HepG2 (cell line): ENCODE measurements at regions not wholly inside any gene's neighbourhood (a gene's known extent, or its start where the extent isn't known, plus 50 kb on each side); places are given as distances from the start of the nearest gene placed in this dataset.

Experiments used
- ATAC-seq: fragments of 200-7000 bp; cut with Tn5 transposase; 3 replicates; pipeline ENCODE4 v1.9.1; 2020; ENCODE audit warnings: mild to moderate bottlenecking, moderate library complexity
- BruUV-seq: library from RNA; stranded (reverse); fragments of 400-500 nt; replicated peaks from 2 replicates; lab custom pipeline; 2021; lab: Mats Ljungman, UMichigan
- CTCF ChIA-PET: fragments of 300-600 bp; formaldehyde crosslinking; extraction: SDS; loops from one replicate; lab custom pipeline; 2021; ENCODE audit warnings: low total read pairs, inconsistent platforms, low intra/inter-chr PET ratio; lab: Yijun Ruan, JAX
- POLR2A ChIA-PET: fragments of 350-600 bp; sonication (Branson Sonifier 250); formaldehyde crosslinking; loops from one replicate; lab custom pipeline; 2020; ENCODE audit warnings: antibody characterized with exemption, inconsistent platforms; lab: Yijun Ruan, JAX
- DNase-seq: peaks from one replicate; pipeline ENCODE4 v3.0.0-alpha.2; 2015; ENCODE audit warnings: low spot score
- FAIRE-seq: peaks from 3 replicates; lab custom pipeline; 2011; peaks lifted over from hg19 to GRCh38; lab: Jason Lieb, UNC
- H2AFZ ChIP-seq: one replicate; pipeline ENCODE4 v1.6.1; 2011; ENCODE audit warnings: low read length, inconsistent platforms
- H3K27ac ChIP-seq: fragments of 300-600 bp; 3 replicates; pipeline ENCODE4 v1.8.0; 2011; ENCODE audit warnings: mixed run types, mild to moderate bottlenecking, mixed read lengths, low read length, inconsistent platforms; ENCODE audit not compliant: insufficient read depth; ENCODE audit errors: extremely low read length
- H3K27me3 ChIP-seq, 2 experiments: fragments of 200-600 bp in 1 of 2; 2 replicates in 1 of 2; 3 replicates in 1 of 2; pipeline versions ENCODE4 v1.6.0 to v1.8.0; 2011; ENCODE audit warnings: low read length in 2 of 2, mild to moderate bottlenecking in 2 of 2, moderate library complexity in 2 of 2, inconsistent platforms in 1 of 2; ENCODE audit not compliant: insufficient read depth in 2 of 2, control insufficient read depth in 1 of 2
- H3K36me3 ChIP-seq, 2 experiments: fragments of 200-600 bp in 1 of 2; replicated peaks in 1 of 2; 2 replicates in 1 of 2; 3 replicates in 1 of 2; pipeline versions ENCODE4 v1.5.1 to v1.8.0; 2011; ENCODE audit warnings: low read length in 2 of 2, inconsistent platforms in 1 of 2; ENCODE audit not compliant: insufficient read depth in 2 of 2, control insufficient read depth in 1 of 2
- H3K4me1 ChIP-seq: 2 replicates; pipeline ENCODE4 v1.5.1; 2012; ENCODE audit warnings: low read length, inconsistent platforms; ENCODE audit not compliant: insufficient read depth
- H3K4me2 ChIP-seq: 2 replicates; pipeline ENCODE4 v1.6.0; 2011; ENCODE audit warnings: low read depth, low read length, inconsistent platforms
- H3K4me3 ChIP-seq, 3 experiments: fragments of 200-600 bp in 1 of 3; sonication (generic), shearing (Covaris generic) in 1 of 3; replicated peaks in 1 of 3; 2 replicates each; pipeline ENCODE4 v1.5.1; 2011 to 2016; ENCODE audit warnings: low read length in 3 of 3, inconsistent platforms in 2 of 3, low read depth in 2 of 3, mild to moderate bottlenecking in 2 of 3, control low read depth in 1 of 3, mixed read lengths in 1 of 3; ENCODE audit not compliant: insufficient read depth in 1 of 3
- H3K79me2 ChIP-seq: one replicate; pipeline ENCODE4 v1.6.1; 2011; ENCODE audit warnings: low read length, inconsistent platforms; ENCODE audit not compliant: insufficient read depth
- H3K9ac ChIP-seq: 2 replicates; pipeline ENCODE4 v1.6.0; 2011; ENCODE audit warnings: mild to moderate bottlenecking, low read depth, low read length, inconsistent platforms; ENCODE audit not compliant: insufficient read depth
- H3K9me3 ChIP-seq: 2 replicates; pipeline ENCODE4 v1.5.1; 2012; ENCODE audit warnings: mild to moderate bottlenecking, low read length
- H4K20me1 ChIP-seq: 2 replicates; pipeline ENCODE4 v1.6.0; 2011; ENCODE audit warnings: inconsistent platforms, mild to moderate bottlenecking, low read length, moderate library complexity; ENCODE audit not compliant: insufficient read depth
- ARNTL ChIP-seq: sonication (generic); formaldehyde crosslinking; IDR thresholded peaks from 2 replicates; pipeline ENCODE4 v1.4.0; 2020; ENCODE audit warnings: mild to moderate bottlenecking, missing genetic modification reagents
- CREB1 ChIP-seq, 2 experiments: fragments of 450-650 bp in 1 of 2; IDR thresholded peaks; 2 replicates each; pipeline ENCODE4 v1.6.1; 2016 to 2017; ENCODE audit warnings: control low read depth in 1 of 2, mild to moderate bottlenecking in 1 of 2, missing compliant biosample characterization in 1 of 2, missing genetic modification characterization in 1 of 2
- DNMT3B ChIP-seq: conservative IDR thresholded peaks from 2 replicates; pipeline ENCODE4 v1.6.1; 2016; ENCODE audit warnings: missing biosample characterization, control low read depth
- FOSL1 ChIP-seq: sonication (generic); formaldehyde crosslinking; IDR thresholded peaks from 2 replicates; pipeline ENCODE4 v1.9.0; 2021; ENCODE audit warnings: missing genetic modification reagents, borderline replicate concordance
- FOSL2 ChIP-seq: sonication (generic); formaldehyde crosslinking; IDR thresholded peaks from 2 replicates; pipeline ENCODE4 v1.4.0; 2020; ENCODE audit warnings: missing genetic modification reagents
- FOXM1 ChIP-seq: sonication (generic); formaldehyde crosslinking; IDR thresholded peaks from 2 replicates; pipeline ENCODE4 v1.5.0; 2020; ENCODE audit warnings: missing genetic modification reagents
- GATAD2A ChIP-seq: IDR thresholded peaks from 2 replicates; pipeline ENCODE4 v1.6.1; 2016
- ISL2 ChIP-seq: sonication (generic); formaldehyde crosslinking; IDR thresholded peaks from 2 replicates; pipeline ENCODE4 v1.5.0; 2020; ENCODE audit warnings: missing genetic modification reagents
- KAT2B ChIP-seq: fragments of 150-350 bp; IDR thresholded peaks from 2 replicates; pipeline ENCODE4 v1.6.1; 2014; ENCODE audit warnings: low read depth, low read length, borderline replicate concordance
- KDM1A ChIP-seq: IDR thresholded peaks from 2 replicates; pipeline ENCODE4 v1.6.1; 2016; ENCODE audit warnings: missing compliant biosample characterization
- REXO4 ChIP-seq: sonication (generic); formaldehyde crosslinking; IDR thresholded peaks from 2 replicates; pipeline ENCODE4 v1.8.0; 2022; ENCODE audit warnings: missing genetic modification reagents, mild to moderate bottlenecking, borderline replicate concordance
- ZNF607 ChIP-seq: sonication (generic); formaldehyde crosslinking; IDR thresholded peaks from 2 replicates; pipeline ENCODE4 v1.5.1; 2020; ENCODE audit warnings: missing genetic modification reagents, mild to moderate bottlenecking, borderline replicate concordance
- ZNF709 ChIP-seq: sonication (generic); formaldehyde crosslinking; IDR thresholded peaks from 2 replicates; pipeline ENCODE4 v1.5.0; 2020; ENCODE audit warnings: mild to moderate bottlenecking, missing genetic modification reagents
- ZNF775 ChIP-seq: sonication (generic); formaldehyde crosslinking; IDR thresholded peaks from 2 replicates; pipeline ENCODE4 v1.4.0; 2020; ENCODE audit warnings: missing genetic modification reagents, mild to moderate bottlenecking, moderate library complexity, borderline replicate concordance
- WGBS: methylation state at CpG from one replicate; pipeline ENCODE4 v1.1.6; 2017; ENCODE audit warnings: low lambda C conversion rate; 5-methylcytosine and 5-hydroxymethylcytosine counted together
- in situ Hi-C: cut with HindIII; loops from 2 replicates; pipeline ENCODE4 v1.10.0; 2017; ENCODE audit warnings: low pct_unique_long_range_greater_than_20kb; ENCODE audit not compliant: extremely low pct_ligation_motif_present
- intact Hi-C: fragments of 100-400 bp; cut with micrococcal nuclease; formaldehyde crosslinking; loops from one replicate; pipeline ENCODE4 v1.10.0; 2022; ENCODE audit not compliant: unreplicated experiment
- TF ChIP-seq, protein P1 (sequence below): sonication (generic); formaldehyde crosslinking; IDR thresholded peaks from 2 replicates; pipeline ENCODE4 v1.8.0; 2022; ENCODE audit warnings: low read depth, missing genetic modification reagents
- TF ChIP-seq, protein P2 (sequence below): sonication (generic); formaldehyde crosslinking; IDR thresholded peaks from 2 replicates; pipeline ENCODE4 v1.8.0; 2022; ENCODE audit warnings: missing genetic modification reagents, mild to moderate bottlenecking, inconsistent platforms, borderline replicate concordance
- TF ChIP-seq, protein P3 (sequence below): sonication (generic); formaldehyde crosslinking; IDR thresholded peaks from 2 replicates; pipeline ENCODE4 v1.8.1; 2022; ENCODE audit warnings: mild to moderate bottlenecking, missing genetic modification reagents
- TF ChIP-seq, protein P4 (sequence below): sonication (generic); formaldehyde crosslinking; IDR thresholded peaks from 2 replicates; pipeline ENCODE4 v1.5.1; 2020; ENCODE audit warnings: mild to moderate bottlenecking, missing genetic modification reagents

DNA sequence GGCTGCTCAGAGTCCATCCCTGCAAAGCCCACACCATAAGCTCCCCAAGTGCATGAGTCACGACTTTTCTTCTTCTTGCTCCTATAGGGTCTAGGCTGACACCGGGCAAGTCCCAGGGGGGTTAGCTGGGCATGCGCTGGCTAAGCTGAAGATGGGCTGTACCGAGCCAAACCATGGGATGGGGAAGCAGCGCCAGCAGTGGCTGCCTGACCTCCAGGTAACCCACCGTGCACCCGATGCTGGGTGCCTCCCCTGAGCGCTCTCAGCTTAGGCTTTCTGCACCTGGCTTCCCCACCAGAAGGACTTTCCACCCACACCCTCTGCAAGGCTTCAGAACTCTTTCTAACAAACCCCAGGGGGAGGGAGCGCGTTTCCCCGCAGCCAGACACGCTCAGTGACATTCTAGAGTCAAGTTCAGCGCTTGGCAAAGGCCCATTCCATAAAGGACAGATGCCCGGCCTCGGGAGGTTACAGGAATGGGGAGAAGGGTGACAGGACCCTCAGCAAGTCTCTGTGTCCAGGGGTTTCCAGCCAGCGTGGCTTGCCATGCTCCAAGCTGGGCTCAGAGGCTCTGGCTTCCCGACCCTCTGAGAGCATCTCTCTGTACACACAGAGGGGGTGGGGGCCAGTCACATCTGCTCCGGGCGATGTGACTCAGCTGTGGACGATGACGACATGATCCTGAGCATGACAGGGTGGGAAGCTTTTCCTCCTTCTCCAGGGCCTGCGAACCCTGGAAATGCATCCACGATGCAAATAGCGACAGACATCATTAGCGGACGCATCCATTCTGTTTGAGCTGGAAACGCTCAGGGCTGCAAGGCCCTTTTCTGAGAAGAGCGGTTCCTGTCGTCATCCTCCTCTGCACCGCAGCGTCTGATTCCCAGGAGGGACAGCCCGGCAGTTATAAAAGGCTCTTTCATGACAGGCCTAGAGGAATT, 107.8 kb downstream of the SIK1 start:
- H2AFZ ChIP-seq = no peak overlapping the region
- in situ Hi-C loops (no loop called here), intact Hi-C loops (no loop called here)
- H3K36me3 ChIP-seq = no peaks in the 10 kb centered on the region
- H4K20me1 ChIP-seq = no peaks in the 10 kb centered on the region
- H3K4me3 ChIP-seq = no peak overlapping the region
- no peaks in the 10 kb centered on the region for H3K9me3 ChIP-seq
- FAIRE-seq (no peak), ATAC-seq (no peak), DNase-seq (no peak)
- peaks cover 2 to 37% of the 10 kb centered on the region in 2 experiments; a peak in 3 of 5 replicates for H3K27me3 ChIP-seq
- H3K4me2 ChIP-seq = no peak overlapping the region
- no peak overlapping the region for H3K27ac ChIP-seq
- POLR2A ChIA-PET = interaction anchor here (1.4 to 1.7 kb wide), 3 partner anchors 10 to 19 kb away, joined by 4 to 5 read pairs (median 5); no protein-coding TSS in a partner anchor
- CTCF ChIA-PET = no interaction called here
- H3K4me1 ChIP-seq = peaks cover 30% of the 10 kb centered on the region
- H3K79me2 ChIP-seq = no peaks in the 10 kb centered on the region
- no TSS peak for BruUV-seq
- no peak overlapping the region for H3K9ac ChIP-seq
- 42% methylated on average over 15 of the region's 32 CpGs for WGBS
- TF ChIP-seq, protein P1, sequence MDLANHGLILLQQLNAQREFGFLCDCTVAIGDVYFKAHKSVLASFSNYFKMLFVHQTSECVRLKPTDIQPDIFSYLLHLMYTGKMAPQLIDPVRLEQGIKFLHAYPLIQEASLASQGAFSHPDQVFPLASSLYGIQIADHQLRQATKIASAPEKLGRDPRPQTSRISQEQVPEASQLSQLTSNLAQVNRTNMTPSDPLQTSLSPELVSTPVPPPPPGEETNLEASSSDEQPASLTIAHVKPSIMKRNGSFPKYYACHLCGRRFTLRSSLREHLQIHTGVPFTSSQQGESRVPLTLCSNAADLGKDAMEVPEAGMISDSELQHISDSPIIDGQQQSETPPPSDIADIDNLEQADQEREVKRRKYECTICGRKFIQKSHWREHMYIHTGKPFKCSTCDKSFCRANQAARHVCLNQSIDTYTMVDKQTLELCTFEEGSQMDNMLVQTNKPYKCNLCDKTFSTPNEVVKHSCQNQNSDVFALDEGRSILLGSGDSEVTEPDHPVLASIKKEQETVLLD (CRISPR knock-in tag) = no peak
- TF ChIP-seq GATAD2A (CRISPR knock-in tag) (no peak), ZNF607 (CRISPR knock-in tag) (no peak), FOSL2 (CRISPR knock-in tag) (peak; percentile 77), DNMT3B (CRISPR knock-in tag) (no peak), FOSL1 (CRISPR knock-in tag) (no peak), FOXM1 (CRISPR knock-in tag) (no peak), CREB1 (IDR thresholded peaks at IDR 0.05) (peak; percentile 83), CREB1 (CRISPR knock-in tag; IDR thresholded peaks at IDR 0.05) (no peak), ZNF709 (CRISPR knock-in tag) (no peak), KDM1A (CRISPR knock-in tag) (no peak), KAT2B (no peak), REXO4 (CRISPR knock-in tag) (no peak), ARNTL (CRISPR knock-in tag) (no peak), ZNF775 (CRISPR knock-in tag) (no peak), ISL2 (CRISPR knock-in tag) (no peak)
- TF ChIP-seq, protein P2, sequence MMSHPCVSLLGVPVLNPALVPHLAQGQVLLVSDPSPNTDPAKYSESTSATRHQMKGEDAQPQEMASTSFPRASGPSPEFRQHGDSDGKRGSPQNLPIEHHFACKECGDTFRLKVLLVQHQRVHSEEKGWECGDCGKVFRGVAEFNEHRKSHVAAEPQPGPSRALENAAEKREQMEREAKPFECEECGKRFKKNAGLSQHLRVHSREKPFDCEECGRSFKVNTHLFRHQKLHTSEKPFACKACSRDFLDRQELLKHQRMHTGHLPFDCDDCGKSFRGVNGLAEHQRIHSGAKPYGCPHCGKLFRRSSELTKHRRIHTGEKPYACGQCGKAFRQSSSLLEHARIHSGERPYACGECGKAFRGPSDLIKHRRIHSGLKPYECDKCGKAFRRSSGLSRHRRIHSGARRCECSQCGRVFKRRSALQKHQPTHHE (CRISPR knock-in tag) = no peak
- TF ChIP-seq, protein P3, sequence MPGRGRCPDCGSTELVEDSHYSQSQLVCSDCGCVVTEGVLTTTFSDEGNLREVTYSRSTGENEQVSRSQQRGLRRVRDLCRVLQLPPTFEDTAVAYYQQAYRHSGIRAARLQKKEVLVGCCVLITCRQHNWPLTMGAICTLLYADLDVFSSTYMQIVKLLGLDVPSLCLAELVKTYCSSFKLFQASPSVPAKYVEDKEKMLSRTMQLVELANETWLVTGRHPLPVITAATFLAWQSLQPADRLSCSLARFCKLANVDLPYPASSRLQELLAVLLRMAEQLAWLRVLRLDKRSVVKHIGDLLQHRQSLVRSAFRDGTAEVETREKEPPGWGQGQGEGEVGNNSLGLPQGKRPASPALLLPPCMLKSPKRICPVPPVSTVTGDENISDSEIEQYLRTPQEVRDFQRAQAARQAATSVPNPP (CRISPR knock-in tag) = no peak
- TF ChIP-seq, protein P4, sequence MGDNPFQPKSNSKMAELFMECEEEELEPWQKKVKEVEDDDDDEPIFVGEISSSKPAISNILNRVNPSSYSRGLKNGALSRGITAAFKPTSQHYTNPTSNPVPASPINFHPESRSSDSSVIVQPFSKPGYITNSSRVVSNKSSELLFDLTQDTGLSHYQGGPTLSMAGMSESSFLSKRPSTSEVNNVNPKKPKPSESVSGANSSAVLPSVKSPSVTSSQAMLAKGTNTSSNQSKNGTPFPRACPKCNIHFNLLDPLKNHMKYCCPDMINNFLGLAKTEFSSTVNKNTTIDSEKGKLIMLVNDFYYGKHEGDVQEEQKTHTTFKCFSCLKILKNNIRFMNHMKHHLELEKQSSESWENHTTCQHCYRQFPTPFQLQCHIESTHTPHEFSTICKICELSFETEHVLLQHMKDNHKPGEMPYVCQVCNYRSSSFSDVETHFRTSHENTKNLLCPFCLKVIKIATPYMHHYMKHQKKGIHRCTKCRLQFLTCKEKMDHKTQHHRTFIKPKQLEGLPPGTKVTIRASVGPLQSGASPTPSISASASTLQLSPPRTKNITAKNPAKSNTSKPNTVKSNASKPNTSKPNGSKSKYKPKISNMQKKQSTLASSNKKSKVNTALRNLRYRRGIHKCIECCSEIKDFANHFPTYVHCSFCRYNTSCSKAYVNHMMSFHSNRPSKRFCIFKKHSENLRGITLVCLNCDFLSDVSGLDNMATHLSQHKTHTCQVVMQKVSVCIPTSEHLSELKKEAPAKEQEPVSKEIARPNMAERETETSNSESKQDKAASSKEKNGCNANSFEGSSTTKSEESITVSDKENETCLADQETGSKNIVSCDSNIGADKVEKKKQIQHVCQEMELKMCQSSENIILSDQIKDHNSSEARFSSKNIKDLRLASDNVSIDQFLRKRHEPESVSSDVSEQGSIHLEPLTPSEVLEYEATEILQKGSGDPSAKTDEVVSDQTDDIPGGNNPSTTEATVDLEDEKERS (CRISPR knock-in tag) = no peak
